CD4-positive, alpha-beta T cell (primary cell): ENCODE measurements at regions not wholly inside any gene's neighbourhood (a gene's known extent, or its start where the extent isn't known, plus 50 kb on each side); places are given as distances from the start of the nearest gene placed in this dataset. TPM values are rescaled to one million over a fixed set of nuclear protein-coding genes. Genes with fewer than 3 reads are reported as not detected.

Experiments used
- ATAC-seq: fragments of 200-7000 bp; cut with Tn5 transposase; one replicate; pipeline ENCODE4 v1.10.0; 2022; ENCODE audit warnings: mild to moderate bottlenecking; ENCODE audit not compliant: poor library complexity
- CTCF ChIA-PET: fragments of 350-600 bp; sonication (Branson Sonifier 250); formaldehyde crosslinking; loops from one replicate; lab custom pipeline; 2021; ENCODE audit warnings: antibody characterized with exemption, inconsistent platforms; lab: Charles Lee
- POLR2A ChIA-PET: fragments of 350-600 bp; sonication (Branson Sonifier 250); formaldehyde crosslinking; loops from one replicate; lab custom pipeline; 2021; ENCODE audit warnings: antibody characterized with exemption, inconsistent platforms; lab: Charles Lee
- DNase-seq, 14 experiments: peaks; one replicate each; pipeline ENCODE4 v3.0.0-alpha.2; 2013 to 2020; ENCODE audit warnings: mixed read lengths in 2 of 14
- H3K27ac ChIP-seq, 2 donors: one replicate each; pipeline versions ENCODE4 v1.5.1 to v1.7.0; 2013; ENCODE audit warnings: low read length in 2 of 2, low read depth in 1 of 2, mild to moderate bottlenecking in 1 of 2
- H3K27me3 ChIP-seq, 2 experiments: 1 replicate in 1 of 2; 2 replicates in 1 of 2; pipeline versions ENCODE4 v1.6.1 to v1.7.0; 2013; ENCODE audit warnings: low read length in 2 of 2, control low read depth in 1 of 2, mild to moderate bottlenecking in 1 of 2, moderate library complexity in 1 of 2; ENCODE audit not compliant: insufficient read depth in 2 of 2, control insufficient read depth in 1 of 2
- H3K36me3 ChIP-seq: one replicate; pipeline ENCODE4 v1.6.1; 2013; ENCODE audit warnings: low read length, control low read depth; ENCODE audit not compliant: insufficient read depth
- H3K4me1 ChIP-seq: one replicate; pipeline ENCODE4 v1.6.1; 2013; ENCODE audit warnings: low read length, control low read depth; ENCODE audit not compliant: insufficient read depth
- H3K4me3 ChIP-seq: one replicate; pipeline ENCODE4 v1.5.1; 2013; ENCODE audit warnings: mild to moderate bottlenecking, low read length, moderate library complexity
- H3K9me3 ChIP-seq, 2 experiments: 1 replicate in 1 of 2; 2 replicates in 1 of 2; pipeline versions ENCODE4 v1.6.1 to v1.7.0; 2013; ENCODE audit warnings: low read length in 2 of 2, mild to moderate bottlenecking in 2 of 2, control low read depth in 1 of 2, moderate library complexity in 1 of 2; ENCODE audit not compliant: control insufficient read depth in 1 of 2, insufficient read depth in 1 of 2
- H3K27ac Mint-ChIP-seq: one replicate; pipeline ENCODE4 v1.8.0; 2020; ENCODE audit warnings: mixed read lengths
- H3K27me3 Mint-ChIP-seq: one replicate; pipeline ENCODE4 v1.8.0; 2021; ENCODE audit warnings: mixed read lengths
- H3K36me3 Mint-ChIP-seq: one replicate; pipeline ENCODE4 v1.8.0; 2021; ENCODE audit warnings: low read depth, mixed read lengths
- H3K4me1 Mint-ChIP-seq: one replicate; pipeline ENCODE4 v1.8.0; 2021; ENCODE audit warnings: low read depth, mixed read lengths
- H3K4me3 Mint-ChIP-seq: one replicate; pipeline ENCODE4 v1.8.0; 2020; ENCODE audit warnings: mild to moderate bottlenecking, mixed read lengths
- H3K9me3 Mint-ChIP-seq: one replicate; pipeline ENCODE4 v1.8.0; 2020; ENCODE audit warnings: mixed read lengths
- intact Hi-C, 2 experiments: fragments of 100-400 bp; cut with DNase I in 1 of 2; cut with micrococcal nuclease in 1 of 2; formaldehyde crosslinking; loops; one replicate each; pipeline versions ENCODE4 v1.15.1 to v1.9.0; 2023 to 2025; cut with DNase I, micrococcal nuclease
- microRNA-seq: library from miRNA; unstranded; fragments of <30 nt; microRNA quantifications from one replicate; pipeline ENCODE4 v1.2.0, GENCODE V29; 2021; ENCODE audit warnings: borderline microRNAs expressed, borderline replicate concordance
- TF ChIP-seq, protein P1 (sequence below): fragments of 200-600 bp; IDR thresholded peaks from one replicate; pipeline ENCODE4 v1.8.0; 2022; ENCODE audit warnings: antibody characterized with exemption, mild to moderate bottlenecking

- Mint-ChIP-seq H3K4me1 (no peaks in the 10 kb centered on the region), H3K9me3 (peaks cover 3% of the 10 kb centered on the region), H3K36me3 (no peaks in the 10 kb centered on the region), H3K4me3 (no peak overlapping the region), H3K27ac (no peak overlapping the region), H3K27me3 (peaks cover 18% of the 10 kb centered on the region)
- no peaks in the 10 kb centered on the region for H3K36me3 ChIP-seq
- CTCF ChIA-PET, result no interaction called here
- H3K27me3 ChIP-seq, result peaks cover 4 to 5% of the 10 kb centered on the region in 2 experiments
- no peaks in the 10 kb centered on the region for H3K4me1 ChIP-seq
- no peak overlapping the region for H3K27ac ChIP-seq
- intact Hi-C loops, result no loop called here
- DNase-seq, result no peak
- ATAC-seq, result no peak
- TF ChIP-seq, protein P1, sequence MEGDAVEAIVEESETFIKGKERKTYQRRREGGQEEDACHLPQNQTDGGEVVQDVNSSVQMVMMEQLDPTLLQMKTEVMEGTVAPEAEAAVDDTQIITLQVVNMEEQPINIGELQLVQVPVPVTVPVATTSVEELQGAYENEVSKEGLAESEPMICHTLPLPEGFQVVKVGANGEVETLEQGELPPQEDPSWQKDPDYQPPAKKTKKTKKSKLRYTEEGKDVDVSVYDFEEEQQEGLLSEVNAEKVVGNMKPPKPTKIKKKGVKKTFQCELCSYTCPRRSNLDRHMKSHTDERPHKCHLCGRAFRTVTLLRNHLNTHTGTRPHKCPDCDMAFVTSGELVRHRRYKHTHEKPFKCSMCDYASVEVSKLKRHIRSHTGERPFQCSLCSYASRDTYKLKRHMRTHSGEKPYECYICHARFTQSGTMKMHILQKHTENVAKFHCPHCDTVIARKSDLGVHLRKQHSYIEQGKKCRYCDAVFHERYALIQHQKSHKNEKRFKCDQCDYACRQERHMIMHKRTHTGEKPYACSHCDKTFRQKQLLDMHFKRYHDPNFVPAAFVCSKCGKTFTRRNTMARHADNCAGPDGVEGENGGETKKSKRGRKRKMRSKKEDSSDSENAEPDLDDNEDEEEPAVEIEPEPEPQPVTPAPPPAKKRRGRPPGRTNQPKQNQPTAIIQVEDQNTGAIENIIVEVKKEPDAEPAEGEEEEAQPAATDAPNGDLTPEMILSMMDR, result no peak
- H3K9me3 ChIP-seq, result peaks cover 0 to 9% of the 10 kb centered on the region in 2 experiments
- POLR2A ChIA-PET, result no interaction called here
- no peak overlapping the region for H3K4me3 ChIP-seq
Measured at GRCh38 chr1:34696981-34697380, 57.9 kb upstream of the GJB5 start.

DNA sequence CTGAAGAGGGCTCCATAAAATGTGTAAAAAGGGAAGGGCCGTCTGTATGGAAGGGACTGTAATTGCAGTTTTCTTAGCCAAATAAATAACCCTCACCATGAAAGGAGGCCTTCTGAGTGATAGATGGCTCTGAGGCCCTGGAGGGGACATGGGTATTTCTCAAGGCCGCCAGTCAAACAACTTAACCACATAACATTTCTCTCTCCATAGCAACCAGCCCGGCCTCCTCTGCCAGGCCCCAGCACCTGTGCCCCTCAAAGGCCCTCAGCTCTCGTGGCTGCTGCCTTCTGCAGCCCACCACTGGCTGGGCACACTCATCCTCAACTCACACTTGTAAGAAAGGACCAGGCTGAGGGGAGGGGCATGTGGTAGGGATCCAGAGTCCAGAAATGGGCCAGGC lies 57.0 kb upstream of the GJB5 start:
- CTCF ChIA-PET, result no interaction called here
- H3K36me3 Mint-ChIP-seq, result no peaks in the 10 kb centered on the region

GRCh38 chr1:34701326-34702060 lies 53.4 kb upstream of the GJB5 start:
- H3K9me3 ChIP-seq, result peaks cover 0 to 4% of the 10 kb centered on the region in 2 experiments
- Mint-ChIP-seq H3K27ac (no peak overlapping the region), H3K27me3 (peaks cover 36% of the 10 kb centered on the region), H3K9me3 (no peaks in the 10 kb centered on the region), H3K36me3 (no peaks in the 10 kb centered on the region), H3K4me1 (no peaks in the 10 kb centered on the region), H3K4me3 (no peak overlapping the region)
- ChIA-PET CTCF (no interaction called here), POLR2A (no interaction called here)
- no peak for DNase-seq
- H3K27me3 ChIP-seq, result peaks cover 2 to 14% of the 10 kb centered on the region in 2 experiments
- intact Hi-C loops, result no loop called here
- TF ChIP-seq, protein P1, result no peak
- H3K36me3 ChIP-seq, result no peaks in the 10 kb centered on the region
- no peak for ATAC-seq
- H3K4me1 ChIP-seq, result no peaks in the 10 kb centered on the region
- no peak overlapping the region for H3K27ac ChIP-seq
- no peak overlapping the region for H3K4me3 ChIP-seq

More for the DNA sequence above, 57.0 kb upstream of the GJB5 start:
- Histone ChIP-seq H3K27ac (no peak overlapping the region), H3K4me1 (no peaks in the 10 kb centered on the region), H3K4me3 (no peak overlapping the region), H3K9me3 (peaks cover 0 to 9% of the 10 kb centered on the region in 2 experiments), H3K27me3 (peaks cover 3 to 5% of the 10 kb centered on the region in 2 experiments), H3K36me3 (no peaks in the 10 kb centered on the region)
- no peak overlapping the region for H3K4me3 Mint-ChIP-seq
- no peak overlapping the region for H3K27ac Mint-ChIP-seq
- peaks cover 3% of the 10 kb centered on the region for H3K9me3 Mint-ChIP-seq
- DNase-seq (no peak), ATAC-seq (no peak)
- H3K4me1 Mint-ChIP-seq, result no peaks in the 10 kb centered on the region
- intact Hi-C loops, result no loop called here
- TF ChIP-seq, protein P1, result no peak
- H3K27me3 Mint-ChIP-seq, result peaks cover 17% of the 10 kb centered on the region
- POLR2A ChIA-PET, result no interaction called here

Small RNA genes lying in the stretch of these regions (microRNA-seq; reads per million reads assigned to microRNA genes)
- gene MIR552, result not detected
